ENCODE measurements at regions not wholly inside any gene's neighbourhood (a gene's known extent, or its start where the extent isn't known, plus 50 kb on each side); places are given as distances from the start of the nearest gene placed in this dataset.

- no peak for TF ChIP-seq CTCF (IDR thresholded peaks at IDR 0.05)
- no peak for TF ChIP-seq EZH2 (IDR thresholded peaks at IDR 0.05; ENCODE audit: borderline replicate concordance, insufficient read depth, low read depth, low read length, poor library complexity, severe bottlenecking)
Measured at GRCh38 chr2:200130762-200131166, 175.4 kb downstream of the MAIP1 start.

Measured in B cell (primary cell).